Testis (tissue), 2 donors: ENCODE measurements at regions not wholly inside any gene's neighbourhood (a gene's known extent, or its start where the extent isn't known, plus 50 kb on each side); places are given as distances from the start of the nearest gene placed in this dataset.

Experiments used
- POLR2A ChIP-seq: fragments of 450-650 bp; IDR thresholded peaks from one replicate; pipeline ENCODE4 v1.6.1; 2017; ENCODE audit warnings: antibody characterized with exemption, mild to moderate bottlenecking, moderate library complexity
- TF ChIP-seq, protein P1 (sequence below), 3 experiments: fragments of 450-650 bp in 2 of 3; fragments of 200-600 bp in 1 of 3; sonication (generic) in 1 of 3; IDR thresholded peaks; one replicate each; pipeline ENCODE4 v1.5.1; 2016 to 2019; ENCODE audit warnings: antibody characterized with exemption in 3 of 3, mild to moderate bottlenecking in 2 of 3, moderate library complexity in 1 of 3

DNA sequence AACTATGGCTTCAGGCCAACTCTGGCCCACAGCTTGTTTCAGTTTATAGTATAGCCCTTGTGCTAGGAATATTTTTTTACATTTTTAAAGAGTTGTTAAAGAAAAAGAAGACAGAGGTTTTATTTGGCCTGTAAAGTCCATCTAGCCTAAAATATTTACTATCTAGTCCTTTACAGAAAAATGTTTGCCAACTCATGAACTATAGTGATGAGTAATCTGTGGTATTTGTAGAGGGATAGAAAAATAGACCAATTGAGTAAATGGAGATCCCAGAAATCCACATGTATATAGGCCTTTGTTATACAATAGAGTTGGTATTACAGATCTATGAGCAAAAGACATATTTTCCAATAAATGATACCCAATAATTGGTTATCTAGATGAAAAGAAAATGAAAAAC, 288.7 kb downstream of the PRDM5 start:
- TF ChIP-seq, protein P1, sequence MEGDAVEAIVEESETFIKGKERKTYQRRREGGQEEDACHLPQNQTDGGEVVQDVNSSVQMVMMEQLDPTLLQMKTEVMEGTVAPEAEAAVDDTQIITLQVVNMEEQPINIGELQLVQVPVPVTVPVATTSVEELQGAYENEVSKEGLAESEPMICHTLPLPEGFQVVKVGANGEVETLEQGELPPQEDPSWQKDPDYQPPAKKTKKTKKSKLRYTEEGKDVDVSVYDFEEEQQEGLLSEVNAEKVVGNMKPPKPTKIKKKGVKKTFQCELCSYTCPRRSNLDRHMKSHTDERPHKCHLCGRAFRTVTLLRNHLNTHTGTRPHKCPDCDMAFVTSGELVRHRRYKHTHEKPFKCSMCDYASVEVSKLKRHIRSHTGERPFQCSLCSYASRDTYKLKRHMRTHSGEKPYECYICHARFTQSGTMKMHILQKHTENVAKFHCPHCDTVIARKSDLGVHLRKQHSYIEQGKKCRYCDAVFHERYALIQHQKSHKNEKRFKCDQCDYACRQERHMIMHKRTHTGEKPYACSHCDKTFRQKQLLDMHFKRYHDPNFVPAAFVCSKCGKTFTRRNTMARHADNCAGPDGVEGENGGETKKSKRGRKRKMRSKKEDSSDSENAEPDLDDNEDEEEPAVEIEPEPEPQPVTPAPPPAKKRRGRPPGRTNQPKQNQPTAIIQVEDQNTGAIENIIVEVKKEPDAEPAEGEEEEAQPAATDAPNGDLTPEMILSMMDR (IDR thresholded peaks at IDR 0.05): no peak
- no peak for TF ChIP-seq POLR2A
